HG03139 (cell line): ENCODE measurements at regions not wholly inside any gene's neighbourhood (a gene's known extent, or its start where the extent isn't known, plus 50 kb on each side); places are given as distances from the start of the nearest gene placed in this dataset.
"Not testable (repeated sequence)": the region's sequence is repeated elsewhere in the genome, so short reads cannot be mapped to it uniquely, and the experiment has no call there.

Source experiments
- ATAC-seq: cut with Tn5 transposase; IDR thresholded peaks from one replicate; pipeline ENCODE4 v1.9.1; 2021; ENCODE audit not compliant: unreplicated experiment

- no peak for ATAC-seq
These were observed 474.5 kb upstream of the PODXL start for GRCh38 chr7:132030883-132031282.

DNA sequence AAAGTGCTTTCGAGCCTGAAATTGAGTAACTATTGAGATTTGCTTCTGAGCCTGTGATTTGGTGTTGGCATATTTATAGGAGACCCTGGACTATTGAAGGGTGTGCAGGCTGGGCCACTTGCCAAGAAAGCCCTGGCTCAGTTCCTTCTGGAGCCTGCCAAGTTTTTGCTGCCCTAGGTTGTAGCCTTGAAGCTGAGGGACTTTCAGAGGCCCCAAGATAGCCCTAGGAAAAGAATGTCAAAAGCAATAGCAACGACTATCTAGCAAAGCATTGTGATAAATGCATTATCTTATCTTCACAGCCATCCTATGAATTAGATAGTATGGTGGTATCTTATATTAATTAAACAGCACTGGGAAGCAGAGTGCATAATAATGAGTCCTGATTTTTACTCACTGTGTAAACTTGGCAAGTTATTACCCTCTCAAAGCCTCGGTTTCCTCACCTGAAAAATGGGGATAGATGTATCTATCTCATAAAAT is 473.7 kb upstream of the PODXL start:
- no peak for ATAC-seq

GRCh38 chr7:132029369-132030085 is 473.1 kb upstream of the PODXL start:
- no peak for ATAC-seq

- no peak for ATAC-seq
These were observed 471.9 kb upstream of the PODXL start for GRCh38 chr7:132028144-132028920.

GRCh38 chr7:132024290-132024689 is 467.9 kb upstream of the PODXL start:
- no peak for ATAC-seq

GRCh38 chr7:132023466-132023865 is 467.0 kb upstream of the PODXL start:
- ATAC-seq = no peak

DNA sequence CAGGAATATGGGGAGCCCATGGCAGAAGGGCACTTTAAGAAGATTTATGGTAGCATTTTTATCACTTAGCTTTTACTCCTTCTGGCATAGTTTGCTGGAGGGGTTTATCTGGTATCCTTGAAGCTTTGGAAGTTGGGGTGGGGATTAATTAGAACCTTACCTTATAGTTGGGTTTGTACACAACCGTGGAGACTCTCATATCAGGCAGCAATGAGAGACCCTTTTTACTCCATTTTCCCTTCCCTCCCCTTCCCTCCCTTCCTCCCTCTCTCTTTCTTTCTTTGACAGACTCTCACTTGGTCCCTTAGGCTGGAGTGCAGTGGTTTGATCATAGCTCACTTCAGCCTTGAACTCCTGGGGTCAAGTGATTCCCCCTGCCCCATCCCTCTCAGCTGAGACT is 465.8 kb upstream of the PODXL start:
- ATAC-seq = no peak

GRCh38 chr7:132019703-132020102 is 463.3 kb upstream of the PODXL start:
- no peak for ATAC-seq

DNA sequence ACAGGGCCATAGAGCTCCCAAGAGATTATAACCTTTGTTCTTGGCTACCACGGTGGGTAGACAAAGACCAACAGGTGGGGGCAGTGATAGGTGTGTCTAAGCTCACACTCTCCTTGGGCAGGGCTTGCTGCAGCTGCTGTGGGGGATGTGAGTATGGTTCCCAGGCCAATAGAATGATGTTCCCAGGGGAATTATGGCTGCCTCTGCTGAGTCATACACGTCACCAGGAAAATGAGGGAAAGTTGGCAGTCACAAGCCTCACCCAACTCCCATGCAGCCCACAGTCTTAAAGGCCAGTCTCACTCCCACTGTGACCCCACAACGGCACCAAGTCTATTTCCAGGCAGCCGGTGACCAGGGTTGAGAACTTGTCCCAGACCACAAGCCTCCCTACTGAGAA is 453.4 kb upstream of the PODXL start:
- no peak for ATAC-seq

DNA sequence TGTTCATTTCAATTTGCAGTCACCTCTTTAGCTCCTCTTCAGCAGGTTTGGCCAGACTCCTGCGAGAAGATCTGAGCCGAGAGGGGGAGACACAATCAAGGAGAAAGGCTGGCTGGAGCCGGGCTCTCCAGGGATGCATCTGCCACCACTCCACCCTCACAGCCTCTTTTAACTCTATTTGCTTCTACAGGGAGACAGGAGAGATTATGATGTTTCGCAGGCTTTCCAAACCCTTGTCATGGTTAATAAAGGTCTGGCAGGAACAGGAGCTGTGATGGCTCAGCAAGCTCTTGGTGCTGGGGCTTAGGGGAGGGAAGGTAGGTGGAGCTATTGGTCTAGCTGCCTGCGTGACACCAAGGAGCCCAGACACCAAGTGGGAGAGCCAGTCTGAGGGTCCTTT is 448.1 kb upstream of the PODXL start:
- ATAC-seq = no peak

DNA sequence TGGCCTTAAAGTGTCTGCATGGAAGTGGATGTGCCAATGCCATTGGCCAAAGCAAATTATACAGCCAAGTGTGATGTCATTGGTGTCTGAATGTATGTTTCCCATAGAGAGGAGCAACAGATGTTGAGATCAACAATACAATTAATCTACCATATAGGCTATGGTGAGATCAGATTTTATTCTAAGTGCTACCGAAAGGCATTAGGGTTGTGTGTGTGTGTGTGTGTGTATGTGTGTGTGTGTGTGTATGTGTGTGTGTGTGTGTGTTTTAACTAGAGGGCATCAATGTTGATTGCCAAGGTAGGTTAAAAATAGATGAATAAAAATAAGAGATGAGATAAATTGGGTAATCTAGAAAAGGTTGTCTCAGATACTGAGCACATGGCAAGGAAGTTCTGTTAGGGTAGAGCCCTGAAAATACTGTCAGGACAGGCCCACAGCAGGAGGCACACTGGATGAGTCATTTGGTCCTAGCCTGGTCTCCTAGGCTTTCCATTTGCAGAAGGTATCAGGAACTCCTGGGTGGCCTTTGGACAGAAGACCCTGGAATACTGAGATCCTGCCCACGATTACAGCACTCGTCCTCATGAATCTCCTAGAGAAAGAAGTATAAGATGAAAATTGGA is 446.0 kb upstream of the PODXL start:
- ATAC-seq = no peak

DNA sequence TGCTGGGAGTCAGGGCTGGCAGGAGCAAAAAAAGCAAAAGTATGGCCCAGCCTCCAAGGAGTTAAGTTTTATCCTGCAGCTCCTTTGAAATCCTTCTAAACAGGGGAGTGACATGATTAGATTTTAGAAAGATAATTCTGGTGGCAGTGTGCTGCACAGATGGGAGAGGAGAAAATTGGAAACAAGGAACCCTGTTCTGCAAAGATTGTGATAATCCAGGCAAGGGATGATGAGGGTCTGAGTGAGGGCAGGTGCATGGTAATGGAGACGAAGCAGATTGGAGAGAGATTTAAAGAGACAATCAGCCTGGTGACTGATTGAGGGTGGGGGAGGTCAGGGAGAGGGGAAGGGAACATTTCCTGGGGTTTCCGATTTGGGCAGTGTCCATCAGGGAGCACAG is 444.7 kb upstream of the PODXL start:
- ATAC-seq = no peak

- ATAC-seq = no peak
These were observed 442.8 kb upstream of the PODXL start for GRCh38 chr7:131999193-131999592.

GRCh38 chr7:131995324-131995723 is 438.9 kb upstream of the PODXL start:
- ATAC-seq = no peak

GRCh38 chr7:131981069-131981468 is 424.6 kb upstream of the PODXL start:
- ATAC-seq = not testable (repeated sequence)

- ATAC-seq = not testable (repeated sequence)
These were observed 421.7 kb upstream of the PODXL start for GRCh38 chr7:131978118-131978517.

GRCh38 chr7:131976411-131976810 is 420.0 kb upstream of the PODXL start:
- no peak for ATAC-seq

GRCh38 chr7:131974671-131975070 is 418.2 kb upstream of the PODXL start:
- ATAC-seq = no peak

- ATAC-seq = no peak
These were observed 415.8 kb upstream of the PODXL start for GRCh38 chr7:131972251-131972650.

DNA sequence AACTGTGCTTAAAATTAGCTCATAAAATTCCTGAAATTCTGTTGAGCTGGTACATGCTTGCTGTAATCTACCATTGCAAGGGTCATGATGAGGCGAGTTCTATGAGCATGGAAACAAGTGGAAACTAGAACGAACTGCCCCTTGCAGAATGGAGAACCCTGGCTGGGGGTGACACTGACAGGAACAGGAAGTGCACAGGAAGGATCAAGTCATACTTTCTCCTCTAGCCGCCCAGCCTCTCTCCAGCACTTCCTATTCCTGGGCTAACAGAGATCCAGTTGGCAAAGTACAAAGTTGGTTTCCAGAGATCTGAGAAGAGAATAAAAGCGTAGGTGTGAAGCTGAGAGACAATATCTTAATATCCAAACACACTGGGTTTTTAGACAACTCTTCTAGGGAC is 414.2 kb upstream of the PODXL start:
- no peak for ATAC-seq

- no peak for ATAC-seq
These were observed 413.1 kb upstream of the PODXL start for GRCh38 chr7:131969560-131969959.

GRCh38 chr7:131967216-131967730 is 410.8 kb upstream of the PODXL start:
- no peak for ATAC-seq
